HG03460 (cell line): ENCODE measurements at regions not wholly inside any gene's neighbourhood (a gene's known extent, or its start where the extent isn't known, plus 50 kb on each side); places are given as distances from the start of the nearest gene placed in this dataset.

ENCODE experiments used
- ATAC-seq: cut with Tn5 transposase; IDR thresholded peaks from one replicate; pipeline ENCODE4 v1.9.1; 2021; ENCODE audit not compliant: unreplicated experiment

DNA sequence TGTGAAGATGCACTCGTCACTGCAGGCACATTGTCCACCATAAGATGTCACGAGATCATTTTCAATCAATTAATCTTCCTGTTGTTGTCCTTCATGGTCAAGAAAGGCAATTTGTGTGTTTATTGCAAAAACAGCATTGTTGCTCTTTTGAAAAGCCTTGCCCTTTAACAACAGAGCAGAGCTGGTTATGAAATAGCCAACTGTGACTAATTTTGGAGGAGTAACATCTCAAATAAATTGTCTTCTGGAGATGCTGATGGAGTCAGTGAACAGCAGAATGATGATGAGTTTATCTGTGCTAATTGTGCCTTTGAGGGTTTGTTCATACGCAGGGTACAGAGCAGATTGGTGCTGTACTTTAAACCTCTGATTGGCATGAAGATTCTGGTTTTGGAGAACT is 88.3 kb upstream of the E2F7 start:
- no peak for ATAC-seq

DNA sequence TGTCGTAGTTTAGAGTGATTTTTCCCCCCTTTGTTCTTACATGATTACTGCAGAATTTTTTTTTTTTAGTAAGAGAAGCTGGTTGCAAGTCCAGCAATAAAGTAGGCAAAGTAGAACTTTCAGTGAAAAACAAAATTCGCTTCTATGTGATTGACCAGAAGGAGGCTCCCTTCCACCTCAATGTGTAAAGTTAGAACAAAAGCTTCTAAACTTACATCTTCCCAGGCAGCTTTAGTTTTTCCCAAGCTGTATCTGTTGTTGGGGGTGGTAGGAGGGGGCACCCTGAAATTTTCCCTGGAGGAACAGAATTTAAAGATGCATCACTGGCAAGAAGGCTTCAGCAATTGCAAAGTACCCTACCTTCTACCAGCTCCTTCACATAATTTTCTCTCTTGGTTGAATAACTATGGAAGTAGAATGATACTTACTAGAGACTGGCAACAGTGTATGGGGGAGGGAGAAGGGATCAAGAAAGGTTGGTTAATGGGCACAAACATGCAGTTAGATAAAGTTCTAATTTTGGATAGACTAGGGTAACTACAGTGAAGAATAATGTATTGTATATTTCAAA is 87.3 kb upstream of the E2F7 start:
- no peak for ATAC-seq

DNA sequence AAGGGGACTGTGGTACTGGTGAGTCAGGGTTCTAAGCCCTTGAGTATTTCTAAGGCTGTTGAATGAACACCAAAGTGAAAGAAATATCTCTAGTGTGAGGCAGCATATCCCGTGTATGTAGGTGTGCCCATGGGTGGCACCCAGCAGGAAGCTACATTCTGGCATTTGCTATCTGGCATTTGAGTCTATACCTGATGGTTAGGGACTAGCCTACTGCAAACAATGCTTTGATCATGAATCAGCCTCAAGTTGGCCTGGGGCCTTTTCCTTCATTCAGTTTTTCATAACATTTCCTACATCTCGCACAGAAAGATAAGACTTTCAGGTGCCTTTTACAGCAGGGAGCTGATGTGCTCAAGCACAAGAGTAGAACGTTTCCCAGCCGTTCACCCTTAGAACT is 85.7 kb upstream of the E2F7 start:
- ATAC-seq = no peak

DNA sequence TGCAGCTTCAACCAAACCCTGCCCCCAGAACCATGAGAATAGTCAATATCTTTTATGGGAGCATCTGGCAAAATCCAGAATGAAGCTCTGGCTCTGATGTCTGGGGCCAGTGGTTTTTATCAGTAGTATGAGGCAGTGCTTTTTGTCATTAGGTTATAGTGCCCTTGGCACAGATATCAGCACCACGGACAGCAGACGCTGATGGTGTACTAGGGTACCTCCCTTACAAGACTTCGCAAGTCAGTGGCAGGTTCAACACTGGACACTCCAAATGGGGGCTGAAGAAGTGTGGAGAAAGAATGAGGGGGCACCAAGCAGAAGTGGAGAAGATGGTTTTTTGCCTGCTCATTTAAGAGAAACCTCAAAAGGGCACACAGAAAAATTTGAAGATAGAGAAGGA is 68.2 kb upstream of the E2F7 start:
- ATAC-seq = no peak

DNA sequence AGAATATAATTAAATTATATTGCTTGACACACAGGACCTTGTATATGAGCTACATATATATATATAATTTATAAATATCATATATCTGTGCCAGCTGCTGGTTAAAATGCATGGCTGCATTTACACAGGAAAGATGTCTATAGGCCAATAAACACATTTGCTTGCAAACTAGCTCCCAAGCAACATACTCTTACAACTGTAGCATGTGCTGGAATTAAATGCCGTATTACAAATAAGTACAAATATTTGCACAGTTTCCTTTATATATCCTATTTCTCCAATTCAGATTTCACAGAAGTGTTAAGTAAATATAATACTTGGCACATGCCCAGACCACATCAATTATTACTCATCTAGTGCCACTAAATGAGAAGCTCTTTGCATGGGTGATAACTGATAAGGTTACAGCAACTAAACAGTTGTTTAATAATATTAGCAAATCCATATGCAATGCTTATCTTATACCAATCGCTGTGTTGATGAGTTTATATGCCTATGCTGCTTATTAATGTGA is 66.7 kb upstream of the E2F7 start:
- no peak for ATAC-seq

DNA sequence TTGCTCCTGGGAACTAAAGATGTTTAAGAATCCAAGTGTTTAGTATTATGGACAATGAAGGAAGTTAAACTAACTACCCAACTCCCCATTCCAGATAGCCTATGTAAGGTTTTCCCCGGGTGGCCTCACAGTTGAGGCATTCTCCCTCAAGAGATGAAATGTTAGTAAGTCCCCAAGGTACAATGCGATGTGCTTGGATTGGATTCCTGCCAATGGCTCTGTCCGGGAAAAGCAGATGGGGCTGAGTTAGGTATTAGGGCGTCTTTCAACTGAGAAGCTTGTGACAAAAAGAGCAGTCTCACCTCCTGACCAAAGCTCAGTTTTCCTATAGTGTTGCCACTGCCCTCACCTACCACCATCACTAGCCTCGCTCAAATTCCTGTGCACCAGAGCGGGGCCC is 64.8 kb upstream of the E2F7 start:
- ATAC-seq = no peak

DNA sequence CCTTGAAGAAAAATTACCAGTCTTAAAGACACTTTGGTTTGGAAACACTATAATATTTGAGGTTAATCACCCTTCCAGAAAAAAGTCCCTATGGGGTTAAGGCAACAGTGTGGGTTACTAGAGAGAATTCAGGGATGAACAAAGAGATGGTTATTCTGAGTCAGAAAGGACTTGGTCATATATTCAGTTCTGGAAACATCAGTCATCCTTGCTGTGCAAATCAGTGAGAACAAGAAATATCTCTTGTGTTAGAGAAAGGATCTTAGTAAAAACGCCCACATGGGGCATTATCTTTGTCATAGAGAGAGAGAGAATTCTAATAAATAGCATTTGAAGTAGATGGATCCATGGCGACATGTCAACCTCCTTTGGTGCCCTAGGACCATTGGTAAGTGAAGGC is 59.4 kb upstream of the E2F7 start:
- no peak for ATAC-seq

DNA sequence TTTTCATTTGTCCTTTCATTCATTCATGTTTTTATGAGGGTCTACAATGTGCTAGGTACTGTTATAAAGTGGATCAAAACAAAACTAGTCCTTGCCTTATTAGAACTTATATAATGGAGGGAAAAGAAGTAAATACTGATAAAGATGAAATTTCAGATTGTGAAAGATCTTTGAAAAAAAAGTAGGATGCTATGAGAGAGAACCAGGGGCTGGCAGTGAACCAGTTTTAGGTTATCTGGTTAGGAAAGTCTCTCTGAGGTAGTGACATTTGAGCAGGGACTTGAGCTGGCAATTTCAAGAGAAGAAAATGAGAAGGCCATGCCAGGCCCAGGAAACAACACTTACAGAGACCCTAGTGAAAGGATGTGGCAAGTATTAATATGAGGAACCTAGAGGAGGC is 57.3 kb upstream of the E2F7 start:
- ATAC-seq = no peak

DNA sequence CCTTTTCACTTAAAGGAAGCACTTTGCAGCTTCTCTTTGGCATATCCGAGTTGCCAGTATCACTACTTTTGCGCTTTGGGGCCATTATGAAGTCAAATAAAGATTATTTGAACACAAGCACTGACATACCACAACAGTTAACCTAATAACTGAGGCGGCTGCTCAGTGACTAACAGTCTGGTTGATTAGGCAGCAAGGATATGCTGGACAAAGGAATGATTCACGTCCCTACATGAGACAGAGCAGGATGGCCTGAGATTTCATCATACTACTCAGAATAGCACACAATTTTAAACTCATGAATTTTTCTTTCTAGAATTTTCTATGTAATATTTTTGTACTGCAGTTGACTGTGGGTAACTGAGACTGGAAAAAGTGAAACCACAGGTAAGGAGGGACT is 56.9 kb upstream of the E2F7 start:
- ATAC-seq = no peak

DNA sequence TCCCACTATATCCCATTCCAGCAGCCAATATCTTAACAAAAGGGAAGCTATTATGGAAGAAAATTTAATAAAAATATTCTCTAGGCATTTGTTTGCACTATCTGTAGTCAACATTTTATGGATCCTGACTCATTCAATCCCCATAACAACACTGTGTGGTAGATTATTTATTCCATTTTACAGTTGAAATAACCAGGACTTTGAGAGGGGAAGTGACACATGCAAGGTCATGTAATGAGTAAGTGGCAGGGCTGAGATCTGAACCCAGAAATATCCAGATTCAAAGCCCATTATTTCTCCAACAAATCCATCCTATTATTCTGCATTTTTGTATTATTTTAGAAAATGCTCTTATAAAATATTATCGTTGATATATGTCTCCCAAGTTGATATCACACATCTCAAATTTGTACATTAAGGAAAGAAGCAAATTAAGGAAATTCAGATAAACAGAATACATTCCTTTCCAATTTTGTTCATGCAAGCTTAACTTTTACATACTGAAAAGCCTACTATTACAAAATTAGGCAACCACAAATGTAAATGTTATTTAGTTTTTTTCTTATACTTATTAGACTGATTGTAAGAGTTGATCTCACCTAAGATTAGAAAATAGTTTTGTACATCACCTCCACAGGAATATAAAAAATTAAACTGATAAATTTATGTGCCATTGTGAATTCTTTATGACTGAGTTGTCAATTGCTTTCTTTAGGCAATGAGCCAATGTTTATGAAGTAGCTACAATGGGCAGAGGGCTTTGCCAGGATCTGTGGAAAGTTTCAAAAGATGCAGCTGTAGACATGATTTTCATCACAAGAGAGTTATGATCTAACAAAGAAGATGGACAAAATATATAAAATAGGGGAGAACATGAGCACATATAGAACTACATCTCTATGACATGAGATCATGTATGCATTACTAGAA is 55.1 kb upstream of the E2F7 start:
- no peak for ATAC-seq

DNA sequence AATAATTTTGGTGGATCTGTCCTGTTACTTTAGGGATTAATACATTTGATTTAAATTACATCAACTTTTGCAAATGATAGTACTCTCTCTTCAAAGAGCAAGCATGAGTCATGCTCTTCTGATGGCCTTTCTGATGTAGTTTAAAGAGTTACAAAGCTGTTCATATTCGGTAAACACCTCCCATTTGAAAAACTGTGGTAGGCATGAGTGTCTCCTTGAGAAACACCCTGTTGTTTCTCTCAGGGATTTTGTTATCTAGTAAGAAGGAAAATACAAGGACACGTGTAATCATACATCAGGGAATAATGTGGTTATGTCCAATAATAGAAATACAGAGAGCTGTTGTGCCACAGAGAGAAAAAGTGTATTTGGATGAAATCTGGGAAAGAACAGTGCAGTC is 53.3 kb upstream of the E2F7 start:
- no peak for ATAC-seq

DNA sequence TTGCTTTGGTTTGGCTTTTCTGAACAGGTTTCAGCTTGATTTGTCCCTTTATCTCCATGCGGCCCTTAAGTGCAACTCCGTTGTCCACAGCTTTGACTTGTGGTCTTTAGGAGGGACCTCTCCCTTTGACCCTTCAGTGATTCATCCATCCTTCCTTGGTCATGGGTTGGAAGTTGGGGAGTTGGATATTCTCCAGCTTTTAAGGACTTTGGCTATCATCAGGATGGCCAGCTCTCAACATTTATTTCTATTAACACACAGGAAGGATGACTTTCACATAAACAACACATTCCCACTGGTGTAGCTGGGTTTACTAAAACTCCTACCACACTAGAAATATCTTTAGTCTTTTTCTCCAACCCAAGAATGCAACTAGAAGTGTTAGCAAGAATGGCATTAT is 50.9 kb upstream of the E2F7 start:
- no peak for ATAC-seq

DNA sequence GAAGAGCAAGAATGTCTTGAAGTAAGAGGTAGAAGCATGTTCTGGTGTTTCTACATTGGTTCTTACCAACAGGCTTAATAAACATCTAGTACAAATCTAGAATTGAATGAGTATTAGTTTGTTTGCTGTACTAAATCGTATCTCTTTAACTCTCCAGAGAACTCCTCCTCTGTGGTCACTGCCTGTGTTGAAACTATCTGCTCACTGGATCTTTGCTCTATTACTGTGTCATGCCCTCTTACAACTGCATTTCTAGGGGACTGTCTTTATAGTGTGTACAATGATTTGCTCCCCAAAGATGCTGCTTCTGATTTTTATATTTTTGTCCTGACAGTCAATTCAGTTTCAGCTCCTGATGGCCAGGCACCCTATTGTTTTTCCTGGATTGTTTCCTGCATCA is 50.1 kb upstream of the E2F7 start:
- ATAC-seq = no peak
